Stimulated activated naive CD8-positive, alpha-beta T cell treated with anti-CD3 and anti-CD28 coated beads, Interleukin-15, Interleukin-2, amounts not matched to agents 100 ng/mL and 50 ng/mL, for 24 hours (primary cell): ENCODE measurements at regions not wholly inside any gene's neighbourhood (a gene's known extent, or its start where the extent isn't known, plus 50 kb on each side); places are given as distances from the start of the nearest gene placed in this dataset.

Experiments used
- H3K27ac Mint-ChIP-seq: one replicate; pipeline ENCODE4 v1.8.0; 2021; ENCODE audit warnings: mild to moderate bottlenecking, mixed read lengths
- H3K27me3 Mint-ChIP-seq: one replicate; pipeline ENCODE4 v1.8.0; 2021; ENCODE audit warnings: mixed read lengths
- H3K36me3 Mint-ChIP-seq: one replicate; pipeline ENCODE4 v1.8.0; 2021; ENCODE audit warnings: low read depth, mixed read lengths
- H3K4me1 Mint-ChIP-seq: one replicate; pipeline ENCODE4 v1.8.0; 2021; ENCODE audit warnings: low read depth, mixed read lengths
- H3K4me3 Mint-ChIP-seq: one replicate; pipeline ENCODE4 v1.8.0; 2021; ENCODE audit warnings: mild to moderate bottlenecking, mixed read lengths
- H3K9me3 Mint-ChIP-seq: one replicate; pipeline ENCODE4 v1.8.0; 2021; ENCODE audit warnings: mixed read lengths

GRCh38 chr2:34388446-34388845, 789.3 kb upstream of the FAM98A start:
- H3K9me3 Mint-ChIP-seq, result peaks cover 23% of the 10 kb centered on the region
- no peak overlapping the region for H3K4me3 Mint-ChIP-seq
- H3K27me3 Mint-ChIP-seq, result no peaks in the 10 kb centered on the region
- H3K36me3 Mint-ChIP-seq, result no peaks in the 10 kb centered on the region
- H3K27ac Mint-ChIP-seq, result no peak overlapping the region
- H3K4me1 Mint-ChIP-seq, result no peaks in the 10 kb centered on the region

GRCh38 chr2:34387536-34387935, 788.4 kb upstream of the FAM98A start:
- H3K27me3 Mint-ChIP-seq, result no peaks in the 10 kb centered on the region
- no peaks in the 10 kb centered on the region for H3K4me1 Mint-ChIP-seq
- no peak overlapping the region for H3K27ac Mint-ChIP-seq
- no peaks in the 10 kb centered on the region for H3K36me3 Mint-ChIP-seq
- peaks cover 23% of the 10 kb centered on the region for H3K9me3 Mint-ChIP-seq
- no peak overlapping the region for H3K4me3 Mint-ChIP-seq

DNA sequence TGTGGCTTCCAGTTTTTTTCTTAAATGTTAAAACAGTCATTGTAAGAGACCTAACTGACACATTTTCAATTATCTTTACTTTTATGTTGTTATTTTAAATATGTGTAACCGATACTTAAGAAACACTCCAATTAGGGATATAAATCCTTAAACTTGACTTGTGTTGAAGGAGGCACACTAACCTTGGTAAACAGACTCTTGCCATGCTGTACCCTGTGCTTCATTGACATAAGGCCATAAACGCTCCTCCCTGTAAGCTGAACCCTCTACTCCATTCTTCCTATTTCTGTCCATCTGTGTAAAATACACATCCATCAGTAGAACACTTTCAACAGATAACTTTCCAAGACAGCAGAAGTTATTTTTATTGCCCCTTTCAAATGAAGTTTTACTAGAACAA, 780.5 kb upstream of the FAM98A start:
- H3K4me1 Mint-ChIP-seq, result no peaks in the 10 kb centered on the region
- no peak overlapping the region for H3K4me3 Mint-ChIP-seq
- H3K27ac Mint-ChIP-seq, result no peak overlapping the region
- no peaks in the 10 kb centered on the region for H3K27me3 Mint-ChIP-seq
- H3K9me3 Mint-ChIP-seq, result peaks cover 4% of the 10 kb centered on the region
- no peaks in the 10 kb centered on the region for H3K36me3 Mint-ChIP-seq

DNA sequence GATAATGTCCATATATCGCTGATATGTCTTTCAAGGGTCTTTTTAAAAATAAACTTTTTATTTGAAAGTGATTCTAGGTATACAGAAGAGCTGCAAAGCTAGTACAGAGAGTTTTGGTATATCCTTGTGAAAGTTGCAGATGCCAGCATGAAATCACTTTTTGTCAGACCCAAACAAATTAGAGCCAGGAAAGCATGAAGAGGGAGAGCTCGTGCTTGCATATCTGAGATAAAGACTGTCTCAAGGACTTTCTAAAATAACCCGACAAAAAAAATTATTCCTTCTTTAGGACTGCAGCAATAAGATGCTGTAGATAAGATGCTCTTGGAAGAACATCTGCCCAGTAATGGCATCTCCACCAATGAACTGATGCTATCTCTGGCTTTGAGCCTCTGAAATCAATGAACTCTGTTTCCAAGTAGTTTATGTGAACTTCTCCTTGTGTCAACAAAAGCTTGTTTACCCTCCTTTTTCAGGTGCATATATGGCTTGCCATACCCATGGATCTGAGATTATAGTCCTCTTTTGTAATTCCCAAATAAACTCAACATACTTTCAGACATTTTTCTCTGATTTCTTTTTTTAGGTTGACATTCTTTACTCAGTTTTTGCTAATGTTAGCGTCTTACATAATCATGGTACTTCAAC, 774.6 kb upstream of the FAM98A start:
- no peaks in the 10 kb centered on the region for H3K36me3 Mint-ChIP-seq
- no peaks in the 10 kb centered on the region for H3K9me3 Mint-ChIP-seq
- no peak overlapping the region for H3K4me3 Mint-ChIP-seq
- no peaks in the 10 kb centered on the region for H3K27me3 Mint-ChIP-seq
- H3K27ac Mint-ChIP-seq, result no peak overlapping the region
- no peaks in the 10 kb centered on the region for H3K4me1 Mint-ChIP-seq

DNA sequence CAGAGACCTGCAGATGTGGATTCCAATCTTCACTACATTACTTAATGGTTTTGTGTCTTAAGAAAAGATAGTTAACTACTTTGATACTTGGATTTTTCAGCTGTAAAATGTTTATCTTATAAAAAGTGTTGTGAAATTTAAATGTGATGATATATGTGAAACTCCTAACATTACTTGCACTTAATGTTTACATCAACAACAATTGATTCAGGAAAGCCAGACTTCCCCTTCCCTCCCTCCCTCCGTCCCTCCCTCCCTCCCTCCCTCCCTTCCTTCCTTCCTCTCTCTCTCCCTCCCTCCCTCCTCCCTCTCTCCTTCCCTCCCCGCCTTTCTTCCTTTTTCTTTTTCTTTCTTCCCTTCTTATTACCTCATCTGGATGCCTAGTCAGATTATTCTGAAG, 773.9 kb upstream of the FAM98A start:
- no peaks in the 10 kb centered on the region for H3K9me3 Mint-ChIP-seq
- H3K4me3 Mint-ChIP-seq, result no peak overlapping the region
- no peaks in the 10 kb centered on the region for H3K4me1 Mint-ChIP-seq
- H3K27me3 Mint-ChIP-seq, result no peaks in the 10 kb centered on the region
- no peak overlapping the region for H3K27ac Mint-ChIP-seq
- H3K36me3 Mint-ChIP-seq, result no peaks in the 10 kb centered on the region

GRCh38 chr2:34371711-34372110, 772.6 kb upstream of the FAM98A start:
- Mint-ChIP-seq H3K36me3 (no peaks in the 10 kb centered on the region), H3K4me3 (no peak overlapping the region), H3K27ac (no peak overlapping the region), H3K4me1 (no peaks in the 10 kb centered on the region), H3K9me3 (no peaks in the 10 kb centered on the region), H3K27me3 (no peaks in the 10 kb centered on the region)

- Mint-ChIP-seq H3K36me3 (no peaks in the 10 kb centered on the region), H3K4me1 (no peaks in the 10 kb centered on the region), H3K4me3 (no peak overlapping the region), H3K9me3 (no peaks in the 10 kb centered on the region), H3K27ac (no peak overlapping the region), H3K27me3 (no peaks in the 10 kb centered on the region)
Measured at GRCh38 chr2:34368304-34368703, 769.2 kb upstream of the FAM98A start.

DNA sequence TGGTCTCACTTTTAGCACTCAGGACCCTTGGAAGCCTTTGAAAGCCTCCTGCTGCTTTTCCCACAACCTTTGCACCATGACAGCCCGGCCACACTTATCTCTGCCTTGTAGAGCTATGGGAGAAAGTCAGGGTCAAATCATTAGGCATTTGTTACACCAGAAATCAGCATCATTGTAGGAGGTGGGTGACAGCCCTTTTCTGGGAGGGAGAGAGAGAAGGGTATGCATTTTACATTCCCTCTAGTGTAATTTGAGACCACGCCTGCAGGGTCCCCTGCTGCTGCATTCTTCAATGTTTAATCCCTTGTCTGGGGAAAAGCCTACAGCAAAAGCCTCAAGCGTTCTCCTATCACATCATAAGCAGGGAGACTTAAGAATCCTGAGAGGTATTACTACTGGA, 766.8 kb upstream of the FAM98A start:
- H3K4me1 Mint-ChIP-seq, result no peaks in the 10 kb centered on the region
- H3K9me3 Mint-ChIP-seq, result no peaks in the 10 kb centered on the region

DNA sequence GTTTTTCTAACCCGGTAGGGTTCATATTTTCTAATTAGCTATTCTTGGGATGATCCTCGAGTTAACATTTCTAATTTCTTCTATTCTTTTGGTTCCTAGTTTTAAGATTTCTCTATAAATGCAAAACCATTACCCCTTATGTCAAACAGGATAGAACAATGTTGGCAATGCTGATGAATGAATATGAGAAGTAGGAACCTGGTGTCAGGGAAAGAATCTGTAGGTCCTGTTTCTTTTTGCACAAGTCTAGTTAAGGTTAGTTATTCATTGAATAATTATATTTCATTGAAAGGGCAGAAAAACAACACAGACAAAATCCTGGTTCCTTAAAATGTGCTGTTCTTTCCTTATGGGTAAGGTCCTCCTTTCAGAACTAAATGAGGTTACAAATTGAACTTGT, 766.4 kb upstream of the FAM98A start:
- H3K27ac Mint-ChIP-seq, result no peak overlapping the region
- H3K36me3 Mint-ChIP-seq, result no peaks in the 10 kb centered on the region
- no peaks in the 10 kb centered on the region for H3K9me3 Mint-ChIP-seq
- H3K4me1 Mint-ChIP-seq, result no peaks in the 10 kb centered on the region
- H3K27me3 Mint-ChIP-seq, result no peaks in the 10 kb centered on the region
- no peak overlapping the region for H3K4me3 Mint-ChIP-seq

More for the DNA sequence above, 766.8 kb upstream of the FAM98A start:
- Mint-ChIP-seq H3K27me3 (no peaks in the 10 kb centered on the region), H3K4me3 (no peak overlapping the region), H3K27ac (no peak overlapping the region), H3K36me3 (no peaks in the 10 kb centered on the region)

- Mint-ChIP-seq H3K4me3 (no peak overlapping the region), H3K36me3 (no peaks in the 10 kb centered on the region), H3K4me1 (no peaks in the 10 kb centered on the region), H3K27ac (no peak overlapping the region), H3K9me3 (peaks cover 4% of the 10 kb centered on the region), H3K27me3 (no peaks in the 10 kb centered on the region)
Measured at GRCh38 chr2:34353509-34354113, 754.5 kb upstream of the FAM98A start.

DNA sequence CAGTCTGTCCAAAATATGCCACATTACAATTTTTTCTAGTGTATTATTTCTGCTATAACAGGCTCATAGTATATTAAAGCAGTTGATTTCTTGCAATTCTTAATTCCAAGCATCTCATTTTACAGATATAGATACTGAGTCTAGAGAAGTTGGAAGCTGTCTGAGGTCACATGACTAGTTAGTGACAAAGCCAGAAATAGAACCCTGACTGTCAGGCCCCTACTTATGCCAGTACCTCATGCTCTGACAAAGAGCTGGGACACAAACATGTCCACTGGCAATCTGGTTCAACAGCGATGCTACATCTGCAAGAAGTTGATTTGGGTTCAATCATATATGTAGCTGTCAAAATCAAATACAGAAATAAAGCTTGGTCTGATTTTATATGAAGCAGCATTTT, 750.4 kb upstream of the FAM98A start:
- Mint-ChIP-seq H3K4me3 (no peak overlapping the region), H3K36me3 (no peaks in the 10 kb centered on the region), H3K27me3 (no peaks in the 10 kb centered on the region), H3K9me3 (peaks cover 12% of the 10 kb centered on the region), H3K27ac (no peak overlapping the region), H3K4me1 (no peaks in the 10 kb centered on the region)

GRCh38 chr2:34345030-34345429, 745.9 kb upstream of the FAM98A start:
- H3K4me3 Mint-ChIP-seq, result no peak overlapping the region
- no peaks in the 10 kb centered on the region for H3K36me3 Mint-ChIP-seq
- peaks cover 12% of the 10 kb centered on the region for H3K9me3 Mint-ChIP-seq
- H3K4me1 Mint-ChIP-seq, result no peaks in the 10 kb centered on the region
- H3K27ac Mint-ChIP-seq, result no peak overlapping the region
- H3K27me3 Mint-ChIP-seq, result no peaks in the 10 kb centered on the region

DNA sequence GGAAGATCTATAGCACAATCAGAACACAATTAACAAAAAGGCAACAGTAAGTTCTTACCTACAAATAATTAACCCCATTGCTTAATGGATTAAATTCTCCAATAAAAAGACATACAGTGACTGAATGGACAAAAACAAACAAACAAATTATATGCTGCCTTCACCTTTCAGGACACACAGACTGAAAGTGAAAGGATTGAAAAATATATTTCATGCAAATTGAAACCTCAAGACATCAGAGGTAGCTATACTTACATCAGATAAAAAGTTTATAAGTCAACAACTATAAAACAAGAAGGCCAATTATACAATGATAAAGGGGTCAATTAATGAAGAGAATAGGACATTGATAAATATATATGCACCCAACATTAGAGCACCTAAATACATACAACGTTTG, 741.2 kb upstream of the FAM98A start:
- Mint-ChIP-seq H3K4me3 (no peak overlapping the region), H3K27ac (no peak overlapping the region), H3K4me1 (no peaks in the 10 kb centered on the region), H3K9me3 (no peaks in the 10 kb centered on the region), H3K27me3 (no peaks in the 10 kb centered on the region), H3K36me3 (no peaks in the 10 kb centered on the region)

- no peaks in the 10 kb centered on the region for H3K27me3 Mint-ChIP-seq
- no peak overlapping the region for H3K4me3 Mint-ChIP-seq
- no peak overlapping the region for H3K27ac Mint-ChIP-seq
- no peaks in the 10 kb centered on the region for H3K9me3 Mint-ChIP-seq
- no peaks in the 10 kb centered on the region for H3K36me3 Mint-ChIP-seq
- H3K4me1 Mint-ChIP-seq, result no peaks in the 10 kb centered on the region
Measured at GRCh38 chr2:34337735-34338134, 738.6 kb upstream of the FAM98A start.

- H3K27ac Mint-ChIP-seq, result no peak overlapping the region
- H3K9me3 Mint-ChIP-seq, result no peaks in the 10 kb centered on the region
- H3K4me3 Mint-ChIP-seq, result no peak overlapping the region
- H3K36me3 Mint-ChIP-seq, result no peaks in the 10 kb centered on the region
- H3K4me1 Mint-ChIP-seq, result no peaks in the 10 kb centered on the region
- H3K27me3 Mint-ChIP-seq, result no peaks in the 10 kb centered on the region
Measured at GRCh38 chr2:34332813-34333212, 733.7 kb upstream of the FAM98A start.

GRCh38 chr2:34320056-34320455, 721.0 kb upstream of the FAM98A start:
- Mint-ChIP-seq H3K4me1 (no peaks in the 10 kb centered on the region), H3K4me3 (no peak overlapping the region), H3K27me3 (no peaks in the 10 kb centered on the region), H3K36me3 (no peaks in the 10 kb centered on the region), H3K27ac (no peak overlapping the region), H3K9me3 (no peaks in the 10 kb centered on the region)
